DOHH2 (cell line): ENCODE measurements at regions not wholly inside any gene's neighbourhood (a gene's known extent, or its start where the extent isn't known, plus 50 kb on each side); places are given as distances from the start of the nearest gene placed in this dataset.

Experiments used
- H3F3A ChIP-seq: fragments of 200-600 bp; sonication (generic), shearing (Covaris generic); 2 replicates; pipeline ENCODE4 v1.6.0; 2016; ENCODE audit warnings: antibody characterized with exemption, mild to moderate bottlenecking; ENCODE audit not compliant: control insufficient read depth, insufficient read depth
- H3K27ac ChIP-seq: fragments of 200-600 bp; sonication (generic); 2 replicates; pipeline ENCODE4 v1.5.1; 2014; ENCODE audit warnings: low read depth, mild to moderate bottlenecking, low read length, moderate library complexity
- H3K27me3 ChIP-seq: fragments of 200-600 bp; sonication (generic); 2 replicates; pipeline ENCODE4 v1.6.1; 2014; ENCODE audit warnings: mild to moderate bottlenecking, low read length, mixed read lengths; ENCODE audit not compliant: control insufficient read depth
- H3K36me3 ChIP-seq: fragments of 200-600 bp; sonication (generic); 2 replicates; pipeline ENCODE4 v1.6.1; 2014; ENCODE audit warnings: mild to moderate bottlenecking, low read length, moderate library complexity, mixed read lengths; ENCODE audit not compliant: control insufficient read depth
- H3K4me1 ChIP-seq: fragments of 200-600 bp; sonication (generic); 2 replicates; pipeline ENCODE4 v1.6.1; 2014; ENCODE audit warnings: mild to moderate bottlenecking, low read length, mixed read lengths; ENCODE audit not compliant: control insufficient read depth
- H3K4me2 ChIP-seq: fragments of 200-600 bp; sonication (generic); 2 replicates; pipeline ENCODE4 v1.6.0; 2014; ENCODE audit warnings: mild to moderate bottlenecking, low read length, moderate library complexity
- H3K4me3 ChIP-seq: fragments of 200-600 bp; sonication (generic); 2 replicates; pipeline ENCODE4 v1.5.1; 2014; ENCODE audit warnings: mild to moderate bottlenecking, low read length, mixed read lengths
- H3K79me2 ChIP-seq: fragments of 200-600 bp; sonication (generic); 2 replicates; pipeline ENCODE4 v1.6.1; 2014; ENCODE audit warnings: mild to moderate bottlenecking, low read length, mixed read lengths; ENCODE audit not compliant: control insufficient read depth
- H3K9me2 ChIP-seq: fragments of 200-600 bp; sonication (generic); replicated peaks from 2 replicates; pipeline ENCODE4 v1.6.1; 2014; ENCODE audit warnings: mild to moderate bottlenecking, low read length, mixed read lengths; ENCODE audit not compliant: control insufficient read depth
- H3K9me3 ChIP-seq: fragments of 200-600 bp; sonication (generic); 2 replicates; pipeline ENCODE4 v1.6.1; 2014; ENCODE audit warnings: antibody characterized with exemption, low read length, mixed read lengths; ENCODE audit not compliant: control insufficient read depth, insufficient read depth
- H4K20me1 ChIP-seq: fragments of 200-600 bp; sonication (generic); 2 replicates; pipeline ENCODE4 v1.6.0; 2014; ENCODE audit warnings: low read depth, mild to moderate bottlenecking, antibody characterized with exemption, low read length, moderate library complexity; ENCODE audit not compliant: control insufficient read depth, insufficient read depth
- EZH2phosphoT487 ChIP-seq: fragments of 200-600 bp; sonication (generic); IDR thresholded peaks from 2 replicates; pipeline ENCODE4 v1.6.1; 2017; ENCODE audit warnings: borderline replicate concordance, mild to moderate bottlenecking, antibody characterized with exemption, low read length, moderate library complexity, mixed read lengths
- TF ChIP-seq, protein P1 (sequence below): fragments of 200-600 bp; sonication (generic); IDR thresholded peaks from one replicate; pipeline ENCODE4 v1.5.1; 2014; ENCODE audit warnings: antibody characterized with exemption, mild to moderate bottlenecking, low read depth, low read length; ENCODE audit not compliant: poor library complexity, severe bottlenecking

DNA sequence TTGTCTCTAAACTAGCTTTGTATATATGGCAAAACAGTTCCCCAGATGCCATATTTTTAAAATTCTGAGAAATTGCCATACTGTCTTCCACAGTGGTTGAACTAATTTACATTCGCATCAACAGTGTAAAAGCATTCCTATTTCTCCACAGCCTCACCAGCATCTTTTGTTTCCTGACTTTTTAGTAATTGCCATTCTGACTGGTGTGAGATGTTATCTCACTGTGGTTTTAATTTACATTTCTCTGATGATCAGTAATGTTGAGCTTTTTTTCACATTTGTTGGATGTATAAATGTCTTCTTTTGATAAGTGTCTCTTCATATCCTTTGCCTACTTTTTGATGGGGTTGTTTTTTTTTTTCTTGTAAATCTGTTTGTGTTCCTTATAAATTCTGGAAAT lies 1222.7 kb upstream of the CITED2 start:
- Histone ChIP-seq H3K4me1 (no peaks in the 10 kb centered on the region), H3K79me2 (no peaks in the 10 kb centered on the region), H3K4me3 (no peak overlapping the region), H3K36me3 (no peaks in the 10 kb centered on the region), H3K4me2 (no peak overlapping the region), H3K27ac (no peak overlapping the region), H3K9me3 (no peaks in the 10 kb centered on the region), H3K27me3 (no peaks in the 10 kb centered on the region), H3F3A (no peaks in the 10 kb centered on the region), H4K20me1 (no peaks in the 10 kb centered on the region), H3K9me2 (no peaks in the 10 kb centered on the region)
- TF ChIP-seq, protein P1, sequence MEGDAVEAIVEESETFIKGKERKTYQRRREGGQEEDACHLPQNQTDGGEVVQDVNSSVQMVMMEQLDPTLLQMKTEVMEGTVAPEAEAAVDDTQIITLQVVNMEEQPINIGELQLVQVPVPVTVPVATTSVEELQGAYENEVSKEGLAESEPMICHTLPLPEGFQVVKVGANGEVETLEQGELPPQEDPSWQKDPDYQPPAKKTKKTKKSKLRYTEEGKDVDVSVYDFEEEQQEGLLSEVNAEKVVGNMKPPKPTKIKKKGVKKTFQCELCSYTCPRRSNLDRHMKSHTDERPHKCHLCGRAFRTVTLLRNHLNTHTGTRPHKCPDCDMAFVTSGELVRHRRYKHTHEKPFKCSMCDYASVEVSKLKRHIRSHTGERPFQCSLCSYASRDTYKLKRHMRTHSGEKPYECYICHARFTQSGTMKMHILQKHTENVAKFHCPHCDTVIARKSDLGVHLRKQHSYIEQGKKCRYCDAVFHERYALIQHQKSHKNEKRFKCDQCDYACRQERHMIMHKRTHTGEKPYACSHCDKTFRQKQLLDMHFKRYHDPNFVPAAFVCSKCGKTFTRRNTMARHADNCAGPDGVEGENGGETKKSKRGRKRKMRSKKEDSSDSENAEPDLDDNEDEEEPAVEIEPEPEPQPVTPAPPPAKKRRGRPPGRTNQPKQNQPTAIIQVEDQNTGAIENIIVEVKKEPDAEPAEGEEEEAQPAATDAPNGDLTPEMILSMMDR: no peak
- no peak for TF ChIP-seq EZH2phosphoT487

DNA sequence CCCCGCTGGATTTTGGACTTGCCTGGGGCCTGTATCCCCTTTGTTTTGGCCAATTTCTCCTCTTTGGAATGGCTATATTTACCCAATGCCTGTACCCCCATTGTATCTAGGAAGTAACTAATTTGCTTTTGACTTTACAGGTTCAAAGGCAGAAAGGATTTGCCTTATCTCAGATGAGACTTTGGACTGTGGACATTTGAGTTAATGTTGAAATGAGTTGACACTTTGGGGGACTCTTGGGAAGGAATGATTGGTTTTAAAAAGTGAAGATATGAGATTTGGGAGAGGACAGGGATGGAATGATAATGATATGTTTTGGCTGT lies 1220.3 kb upstream of the CITED2 start:
- Histone ChIP-seq H3K36me3 (no peaks in the 10 kb centered on the region), H4K20me1 (no peaks in the 10 kb centered on the region), H3K27me3 (no peaks in the 10 kb centered on the region), H3K79me2 (no peaks in the 10 kb centered on the region), H3K9me2 (no peaks in the 10 kb centered on the region), H3K4me1 (no peaks in the 10 kb centered on the region), H3K4me3 (no peak overlapping the region), H3F3A (no peaks in the 10 kb centered on the region), H3K27ac (no peak overlapping the region), H3K4me2 (no peak overlapping the region), H3K9me3 (no peaks in the 10 kb centered on the region)
- TF ChIP-seq, protein P1: no peak
- no peak for TF ChIP-seq EZH2phosphoT487

DNA sequence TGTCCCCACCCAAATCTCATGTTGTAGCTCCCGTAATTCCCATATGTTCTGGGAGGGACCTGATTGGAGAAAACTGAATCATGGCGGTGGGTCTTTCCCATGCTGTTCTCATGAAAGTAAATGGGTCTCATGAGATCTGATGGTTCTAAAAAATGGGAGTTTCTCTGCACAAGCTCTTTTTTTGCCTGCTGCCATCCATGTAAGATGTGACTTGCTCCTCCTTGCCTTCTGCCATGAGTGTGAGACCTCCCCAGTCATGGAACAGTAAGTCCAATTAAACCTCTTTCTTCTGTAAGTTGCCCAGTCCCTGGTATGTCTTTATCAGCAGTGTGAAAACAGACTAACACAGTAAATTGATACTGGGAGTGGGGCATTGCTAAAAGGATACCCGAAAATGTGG lies 1218.4 kb upstream of the CITED2 start:
- Histone ChIP-seq H4K20me1 (no peaks in the 10 kb centered on the region), H3K9me3 (no peaks in the 10 kb centered on the region), H3K27ac (no peak overlapping the region), H3K9me2 (no peaks in the 10 kb centered on the region), H3K27me3 (no peaks in the 10 kb centered on the region), H3K36me3 (no peaks in the 10 kb centered on the region), H3K79me2 (no peaks in the 10 kb centered on the region), H3K4me3 (no peak overlapping the region), H3K4me2 (no peak overlapping the region), H3K4me1 (no peaks in the 10 kb centered on the region), H3F3A (no peaks in the 10 kb centered on the region)
- TF ChIP-seq, protein P1: no peak
- no peak for TF ChIP-seq EZH2phosphoT487

DNA sequence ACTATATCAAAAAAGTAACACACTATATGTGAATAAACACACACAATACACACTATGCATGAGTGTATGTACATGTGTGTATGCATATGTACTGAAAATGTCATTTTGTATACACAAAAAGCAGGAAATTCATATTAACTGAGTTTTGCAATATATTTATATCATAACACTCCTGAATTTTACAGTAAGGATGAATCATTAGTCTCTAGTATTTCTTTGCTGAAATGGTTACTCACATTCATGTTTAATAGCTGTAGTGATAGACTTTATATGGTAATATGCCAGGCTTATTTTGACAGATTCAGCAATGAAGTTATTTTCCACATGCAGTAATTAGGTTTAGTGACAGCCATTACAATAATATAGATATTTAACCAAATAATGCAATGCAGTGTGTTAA lies 1216.2 kb upstream of the CITED2 start:
- no peaks in the 10 kb centered on the region for H3K4me1 ChIP-seq
- H3K9me2 ChIP-seq: no peaks in the 10 kb centered on the region
- H3K27ac ChIP-seq: no peak overlapping the region
- H3K36me3 ChIP-seq: no peaks in the 10 kb centered on the region
- H3K79me2 ChIP-seq: no peaks in the 10 kb centered on the region
- TF ChIP-seq EZH2phosphoT487: no peak
- TF ChIP-seq, protein P1: no peak
- no peak overlapping the region for H3K4me2 ChIP-seq
- no peak overlapping the region for H3K4me3 ChIP-seq
- no peaks in the 10 kb centered on the region for H4K20me1 ChIP-seq
- H3K27me3 ChIP-seq: no peaks in the 10 kb centered on the region
- H3K9me3 ChIP-seq: no peaks in the 10 kb centered on the region
- no peaks in the 10 kb centered on the region for H3F3A ChIP-seq
